Astrocyte of the cerebellum (primary cell): ENCODE measurements at regions not wholly inside any gene's neighbourhood (a gene's known extent, or its start where the extent isn't known, plus 50 kb on each side); places are given as distances from the start of the nearest gene placed in this dataset.

Experiments
- DNase-seq: peaks from one replicate; pipeline ENCODE4 v3.0.0-alpha.2; 2011; ENCODE audit warnings: low read depth
- H3K4me3 ChIP-seq: 2 replicates; pipeline ENCODE4 v1.5.1; 2011; ENCODE audit warnings: mild to moderate bottlenecking, low read depth, low read length, moderate library complexity
- in situ Hi-C: cut with HindIII; loops from 2 replicates; pipeline ENCODE4 v1.10.0; 2017; ENCODE audit warnings: low sequenced_read_pairs
- TF ChIP-seq, protein P1 (sequence below): IDR thresholded peaks from 2 replicates; pipeline ENCODE4 v1.5.1; 2012; ENCODE audit warnings: low read length, low read depth, moderate library complexity, mild to moderate bottlenecking; ENCODE audit errors: missing control alignments

DNA sequence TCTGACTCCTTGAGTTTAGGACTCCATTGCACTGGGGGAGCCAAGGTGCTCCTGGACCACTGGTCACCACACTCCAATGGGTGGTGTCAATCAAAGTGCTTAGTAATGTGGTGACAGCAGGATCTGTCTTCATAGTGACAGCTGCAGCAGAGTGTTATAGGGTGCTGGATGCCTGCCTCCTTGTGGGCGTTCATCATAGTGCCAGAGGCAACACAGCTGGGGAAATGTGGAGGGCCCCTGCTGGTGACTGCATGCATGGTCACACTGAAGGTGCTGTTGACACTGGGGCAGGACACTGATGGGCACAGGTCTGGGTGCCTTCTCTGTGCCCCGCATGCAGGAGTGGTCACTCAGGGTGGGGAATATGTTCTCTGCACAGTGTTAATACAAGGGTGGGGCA is 177.5 kb upstream of the CDH8 start:
- H3K4me3 ChIP-seq, result no peak overlapping the region
- in situ Hi-C loops, result no loop called here
- TF ChIP-seq, protein P1, sequence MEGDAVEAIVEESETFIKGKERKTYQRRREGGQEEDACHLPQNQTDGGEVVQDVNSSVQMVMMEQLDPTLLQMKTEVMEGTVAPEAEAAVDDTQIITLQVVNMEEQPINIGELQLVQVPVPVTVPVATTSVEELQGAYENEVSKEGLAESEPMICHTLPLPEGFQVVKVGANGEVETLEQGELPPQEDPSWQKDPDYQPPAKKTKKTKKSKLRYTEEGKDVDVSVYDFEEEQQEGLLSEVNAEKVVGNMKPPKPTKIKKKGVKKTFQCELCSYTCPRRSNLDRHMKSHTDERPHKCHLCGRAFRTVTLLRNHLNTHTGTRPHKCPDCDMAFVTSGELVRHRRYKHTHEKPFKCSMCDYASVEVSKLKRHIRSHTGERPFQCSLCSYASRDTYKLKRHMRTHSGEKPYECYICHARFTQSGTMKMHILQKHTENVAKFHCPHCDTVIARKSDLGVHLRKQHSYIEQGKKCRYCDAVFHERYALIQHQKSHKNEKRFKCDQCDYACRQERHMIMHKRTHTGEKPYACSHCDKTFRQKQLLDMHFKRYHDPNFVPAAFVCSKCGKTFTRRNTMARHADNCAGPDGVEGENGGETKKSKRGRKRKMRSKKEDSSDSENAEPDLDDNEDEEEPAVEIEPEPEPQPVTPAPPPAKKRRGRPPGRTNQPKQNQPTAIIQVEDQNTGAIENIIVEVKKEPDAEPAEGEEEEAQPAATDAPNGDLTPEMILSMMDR, result no peak
- no peak for DNase-seq

DNA sequence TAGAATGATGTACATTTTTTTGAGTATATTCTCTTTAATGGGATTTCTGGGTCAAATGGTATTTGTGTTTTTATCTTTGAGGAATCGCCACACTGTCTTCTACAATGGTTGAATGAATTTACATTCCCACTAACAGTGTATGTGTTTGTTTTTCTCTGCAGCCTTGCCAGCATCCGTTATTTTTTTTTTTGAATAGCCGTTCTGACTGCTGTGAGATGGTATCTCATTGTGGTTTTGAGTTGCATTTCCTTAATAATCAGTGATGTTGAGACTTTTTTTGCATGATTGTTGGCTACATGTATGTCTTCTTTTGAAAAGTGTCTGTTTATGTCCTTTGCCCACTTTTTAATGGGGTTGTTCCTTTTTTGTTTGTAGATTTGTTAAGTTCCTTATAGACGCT is 172.7 kb upstream of the CDH8 start:
- DNase-seq, result no peak
- TF ChIP-seq, protein P1, result no peak
- in situ Hi-C loops, result no loop called here
- no peak overlapping the region for H3K4me3 ChIP-seq

DNA sequence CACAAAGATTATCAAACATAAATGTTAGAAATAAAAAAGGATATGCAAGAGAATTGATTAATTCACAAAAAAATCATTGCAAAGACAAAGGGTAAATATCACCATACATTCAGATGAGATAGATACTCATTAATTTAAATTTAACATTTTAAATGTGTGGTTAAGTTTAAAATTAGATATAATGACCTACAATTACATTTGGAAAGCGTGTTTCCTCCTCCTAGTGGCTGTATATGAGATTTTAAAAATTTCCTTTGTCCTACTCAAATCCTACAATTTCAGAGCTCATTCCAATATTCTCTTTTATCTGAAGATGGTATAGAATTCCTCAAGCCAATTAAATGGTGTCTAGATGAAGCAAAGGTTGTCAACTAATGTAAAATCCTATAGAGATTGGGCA is 169.2 kb upstream of the CDH8 start:
- TF ChIP-seq, protein P1, result no peak
- in situ Hi-C loops, result no loop called here
- no peak for DNase-seq
- H3K4me3 ChIP-seq, result no peak overlapping the region

DNA sequence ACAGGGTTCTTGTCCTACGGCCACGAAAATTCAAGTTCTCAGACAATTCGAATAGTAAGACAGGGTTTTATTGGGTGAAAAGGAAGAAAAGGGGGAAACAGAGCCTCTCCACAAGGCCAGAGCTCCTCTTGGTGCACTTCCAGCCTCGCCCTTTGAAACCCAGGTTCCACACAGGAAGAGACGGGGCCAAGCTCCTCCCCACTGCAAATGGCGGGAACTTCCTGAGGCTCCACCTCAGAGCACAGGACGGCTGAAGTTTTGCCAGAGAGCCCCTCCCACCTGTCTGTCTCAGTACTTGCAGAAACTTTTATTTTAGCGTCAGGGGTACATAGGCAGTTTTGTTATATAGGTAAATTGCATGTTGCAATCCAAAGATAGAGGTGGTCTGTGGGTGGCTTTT is 165.7 kb upstream of the CDH8 start:
- no peak overlapping the region for H3K4me3 ChIP-seq
- TF ChIP-seq, protein P1, result no peak
- no peak for DNase-seq
- in situ Hi-C loops, result no loop called here

DNA sequence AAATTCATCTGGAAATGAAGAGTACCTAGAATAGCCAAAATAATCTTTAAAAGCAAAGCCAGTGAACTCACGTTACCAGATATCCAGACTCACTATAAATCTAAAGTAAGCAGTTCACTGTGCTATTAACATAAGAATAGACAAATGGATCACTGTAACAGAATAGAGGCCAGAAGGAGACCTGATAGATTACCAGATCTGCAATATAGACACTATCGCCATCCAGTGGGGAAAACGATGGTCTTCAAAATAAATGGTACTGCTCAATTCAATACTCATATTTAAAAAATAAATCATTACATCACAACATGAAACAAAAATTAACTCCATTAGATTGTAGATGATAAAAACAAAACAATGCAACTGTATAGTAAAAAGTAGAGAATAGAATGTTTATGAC is 158.6 kb upstream of the CDH8 start:
- no peak overlapping the region for H3K4me3 ChIP-seq
- in situ Hi-C loops, result no loop called here
- TF ChIP-seq, protein P1, result peak; percentile 25
- DNase-seq, result no peak

DNA sequence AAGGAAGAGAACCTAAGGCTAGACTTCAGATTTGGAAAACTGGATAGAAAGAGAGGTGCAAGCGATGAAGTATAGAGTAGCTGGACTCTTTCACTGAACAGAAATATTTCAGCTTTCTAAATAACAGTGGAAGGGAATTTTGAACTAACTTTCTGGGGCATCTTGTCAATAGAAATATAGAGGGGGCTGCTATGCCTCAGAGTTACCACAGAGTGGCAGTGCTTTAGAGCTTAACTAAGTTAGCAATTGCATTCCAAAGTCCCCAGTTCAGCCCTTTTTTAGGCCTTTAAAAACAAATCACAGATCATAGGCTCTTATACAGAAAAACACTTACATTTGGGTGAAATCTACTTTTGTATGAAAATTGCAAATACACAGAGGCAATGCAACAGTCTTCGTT is 154.2 kb upstream of the CDH8 start:
- peak; percentile 11 for DNase-seq
- H3K4me3 ChIP-seq, result no peak overlapping the region
- in situ Hi-C loops, result no loop called here
- TF ChIP-seq, protein P1, result peak; percentile 82
